CD4-positive, alpha-beta T cell treated with Interleukin-10 for 1 hour (primary cell): ENCODE measurements at regions not wholly inside any gene's neighbourhood (a gene's known extent, or its start where the extent isn't known, plus 50 kb on each side); places are given as distances from the start of the nearest gene placed in this dataset.
"Not testable (repeated sequence)": the region's sequence is repeated elsewhere in the genome, so short reads cannot be mapped to it uniquely, and the experiment has no call there.

ENCODE experiments used
- DNase-seq: peaks from one replicate; pipeline ENCODE4 v3.0.0-alpha.2; 2020

- DNase-seq: no peak
These were observed 734.4 kb downstream of the PLA2G4A start for GRCh38 chr1:187563191-187563590.

- DNase-seq: no peak
These were observed 737.6 kb downstream of the PLA2G4A start for GRCh38 chr1:187566354-187566753.

- DNase-seq: no peak
These were observed 739.3 kb downstream of the PLA2G4A start for GRCh38 chr1:187568067-187568466.

GRCh38 chr1:187570166-187570565 lies 741.4 kb downstream of the PLA2G4A start:
- no peak for DNase-seq

GRCh38 chr1:187577610-187578009 lies 748.9 kb downstream of the PLA2G4A start:
- DNase-seq: no peak

- no peak for DNase-seq
These were observed 760.2 kb downstream of the PLA2G4A start for GRCh38 chr1:187588917-187589316.

- DNase-seq: no peak
These were observed 777.0 kb downstream of the PLA2G4A start for GRCh38 chr1:187605736-187606135.

GRCh38 chr1:187615853-187616735 lies 787.3 kb downstream of the PLA2G4A start:
- not testable (repeated sequence) for DNase-seq

GRCh38 chr1:187616830-187617229 lies 788.1 kb downstream of the PLA2G4A start:
- not testable (repeated sequence) for DNase-seq

GRCh38 chr1:187617776-187618175 lies 789.0 kb downstream of the PLA2G4A start:
- no peak for DNase-seq

- no peak for DNase-seq
These were observed 790.4 kb downstream of the PLA2G4A start for GRCh38 chr1:187619175-187619574.

- no peak for DNase-seq
These were observed 793.2 kb downstream of the PLA2G4A start for GRCh38 chr1:187621951-187622350.

- no peak for DNase-seq
These were observed 793.8 kb downstream of the PLA2G4A start for GRCh38 chr1:187622545-187622944.

GRCh38 chr1:187624812-187625545 lies 796.2 kb downstream of the PLA2G4A start:
- no peak for DNase-seq

GRCh38 chr1:187626056-187626455 lies 797.3 kb downstream of the PLA2G4A start:
- no peak for DNase-seq

- DNase-seq: no peak
These were observed 798.8 kb downstream of the PLA2G4A start for GRCh38 chr1:187627516-187627915.

- DNase-seq: no peak
These were observed 800.3 kb downstream of the PLA2G4A start for GRCh38 chr1:187629075-187629474.

GRCh38 chr1:187630653-187631380 lies 802.1 kb downstream of the PLA2G4A start:
- DNase-seq: no peak

- DNase-seq: no peak
These were observed 802.6 kb downstream of the PLA2G4A start for GRCh38 chr1:187631381-187631675.

- DNase-seq: no peak
These were observed 803.2 kb downstream of the PLA2G4A start for GRCh38 chr1:187631984-187632383.

- no peak for DNase-seq
These were observed 806.2 kb downstream of the PLA2G4A start for GRCh38 chr1:187634940-187635339.

GRCh38 chr1:187638733-187639434 lies 810.1 kb downstream of the PLA2G4A start:
- DNase-seq: no peak

- DNase-seq: no peak
These were observed 812.3 kb downstream of the PLA2G4A start for GRCh38 chr1:187641015-187641414.
